Gastroesophageal sphincter (tissue), 4 donors: ENCODE measurements at regions not wholly inside any gene's neighbourhood (a gene's known extent, or its start where the extent isn't known, plus 50 kb on each side); places are given as distances from the start of the nearest gene placed in this dataset.

Experiments used
- ATAC-seq: fragments of 150-250 bp; one replicate; pipeline ENCODE4 v1.9.1; 2016; ENCODE audit warnings: mild to moderate bottlenecking, moderate library complexity
- H3K27ac ChIP-seq, 4 donors: fragments of 200-600 bp; sonication (generic) in 3 of 4; 1 replicate in 3 of 4; 2 replicates in 1 of 4; pipeline ENCODE4 v1.5.1; 2016 to 2019
- H3K27me3 ChIP-seq: fragments of 200-600 bp; sonication (generic); one replicate; pipeline ENCODE4 v1.5.1; 2019
- H3K36me3 ChIP-seq, 2 donors: fragments of 200-600 bp; sonication (generic); one replicate each; pipeline ENCODE4 v1.5.1; 2019; ENCODE audit warnings: control low read depth in 1 of 2
- H3K4me1 ChIP-seq, 3 donors: fragments of 200-600 bp; sonication (generic); 1 replicate in 2 of 3; 2 replicates in 1 of 3; pipeline ENCODE4 v1.5.1; 2016 to 2019; ENCODE audit warnings: control low read depth in 2 of 3
- H3K4me3 ChIP-seq, 2 donors: fragments of 200-600 bp; sonication (generic); one replicate each; pipeline ENCODE4 v1.5.1; 2019; ENCODE audit warnings: mild to moderate bottlenecking in 1 of 2, moderate library complexity in 1 of 2
- H3K9me3 ChIP-seq, 3 donors: fragments of 200-600 bp; sonication (generic); one replicate each; pipeline ENCODE4 v1.5.1; 2017 to 2019; ENCODE audit warnings: control low read depth in 2 of 3
- CTCF ChIP-seq, 4 experiments: fragments of 200-600 bp in 2 of 4; fragments of 450-650 bp in 2 of 4; sonication (generic) in 1 of 4; IDR thresholded peaks; one replicate each; pipeline ENCODE4 v1.5.1; 2017 to 2019; ENCODE audit warnings: antibody characterized with exemption in 4 of 4, mild to moderate bottlenecking in 2 of 4, moderate library complexity in 2 of 4
- EP300 ChIP-seq: sonication (generic); formaldehyde crosslinking; IDR thresholded peaks from one replicate; pipeline ENCODE4 v1.6.1; 2017; ENCODE audit warnings: antibody characterized with exemption, mild to moderate bottlenecking
- POLR2A ChIP-seq, 2 donors: fragments of 450-650 bp; IDR thresholded peaks; one replicate each; pipeline ENCODE4 v1.6.1; 2017; ENCODE audit warnings: antibody characterized with exemption in 2 of 2, mild to moderate bottlenecking in 2 of 2, moderate library complexity in 1 of 2
- POLR2AphosphoS5 ChIP-seq: sonication (generic); formaldehyde crosslinking; IDR thresholded peaks from one replicate; pipeline ENCODE4 v1.6.1; 2017; ENCODE audit warnings: antibody characterized with exemption
- WGBS, 2 donors: methylation state at CpG; one replicate each; pipeline ENCODE4 v1.1.5; 2018; ENCODE audit warnings: low coverage in 1 of 2; 5-methylcytosine and 5-hydroxymethylcytosine counted together

- Histone ChIP-seq H3K27ac (no peak overlapping the region), H3K9me3 (no peaks in the 10 kb centered on the region), H3K4me3 (no peak overlapping the region), H3K36me3 (peaks cover 0 to 4% of the 10 kb centered on the region in 2 donors), H3K4me1 (no peaks in the 10 kb centered on the region), H3K27me3 (no peaks in the 10 kb centered on the region)
- TF ChIP-seq POLR2A (IDR thresholded peaks at IDR 0.05) (no peak), POLR2AphosphoS5 (no peak), EP300 (no peak), CTCF (IDR thresholded peaks at IDR 0.05) (no peak)
- no peak for ATAC-seq
- WGBS, 2 donors = 100% methylated on average over 1 of the region's 1 CpG
Measured at GRCh38 chr12:104840262-104840661, 117.8 kb downstream of the SLC41A2 start.

GRCh38 chr12:104835317-104835716 lies 122.8 kb downstream of the SLC41A2 start:
- TF ChIP-seq EP300 (no peak), POLR2AphosphoS5 (no peak), POLR2A (IDR thresholded peaks at IDR 0.05) (no peak), CTCF (IDR thresholded peaks at IDR 0.05) (no peak)
- H3K36me3 ChIP-seq = no peaks in the 10 kb centered on the region
- ATAC-seq = no peak
- no peaks in the 10 kb centered on the region for H3K4me1 ChIP-seq
- no peak overlapping the region for H3K27ac ChIP-seq
- WGBS, 2 donors = 80 to 89% methylated on average over 2 of the region's 2 CpGs
- no peaks in the 10 kb centered on the region for H3K27me3 ChIP-seq
- H3K4me3 ChIP-seq = no peak overlapping the region
- no peaks in the 10 kb centered on the region for H3K9me3 ChIP-seq

- Histone ChIP-seq H3K27me3 (no peaks in the 10 kb centered on the region), H3K4me3 (no peak overlapping the region), H3K27ac (no peak overlapping the region), H3K36me3 (no peaks in the 10 kb centered on the region), H3K4me1 (no peaks in the 10 kb centered on the region), H3K9me3 (no peaks in the 10 kb centered on the region)
- no peak for ATAC-seq
- TF ChIP-seq POLR2A (IDR thresholded peaks at IDR 0.05) = no peak
- TF ChIP-seq POLR2AphosphoS5 = no peak
- TF ChIP-seq CTCF (IDR thresholded peaks at IDR 0.05) = no peak
- TF ChIP-seq EP300 = no peak
Measured at GRCh38 chr12:104834607-104835006, 123.5 kb downstream of the SLC41A2 start.

- no peaks in the 10 kb centered on the region for H3K4me1 ChIP-seq
- no peaks in the 10 kb centered on the region for H3K36me3 ChIP-seq
- H3K4me3 ChIP-seq = no peak overlapping the region
- H3K9me3 ChIP-seq = no peaks in the 10 kb centered on the region
- ATAC-seq = no peak
- H3K27me3 ChIP-seq = no peaks in the 10 kb centered on the region
- TF ChIP-seq EP300 (no peak), POLR2AphosphoS5 (no peak), POLR2A (IDR thresholded peaks at IDR 0.05) (no peak), CTCF (IDR thresholded peaks at IDR 0.05) (no peak)
- H3K27ac ChIP-seq = no peak overlapping the region
- 100% methylated on average over 1 of the region's 1 CpG for WGBS, 2 donors
Measured at GRCh38 chr12:104833756-104834155, 124.3 kb downstream of the SLC41A2 start.

- no peaks in the 10 kb centered on the region for H3K27me3 ChIP-seq
- H3K9me3 ChIP-seq = peaks cover 0 to 26% (median 0%) of the 10 kb centered on the region in 3 donors
- H3K27ac ChIP-seq = no peak overlapping the region
- no peak overlapping the region for H3K4me3 ChIP-seq
- no peaks in the 10 kb centered on the region for H3K4me1 ChIP-seq
- 75% methylated on average over 4 of the region's 7 CpGs; no CpG with 5 or more reads in 1 of the 2 donors for WGBS, 2 donors
- peaks cover 0 to 11% of the 10 kb centered on the region in 2 donors for H3K36me3 ChIP-seq
- TF ChIP-seq EP300 (no peak), POLR2A (IDR thresholded peaks at IDR 0.05) (no peak), POLR2AphosphoS5 (no peak), CTCF (IDR thresholded peaks at IDR 0.05) (no peak)
- ATAC-seq = no peak
Measured at GRCh38 chr12:104828015-104828414, 130.1 kb downstream of the SLC41A2 start.
